ENCODE measurements at regions not wholly inside any gene's neighbourhood (a gene's known extent, or its start where the extent isn't known, plus 50 kb on each side); places are given as distances from the start of the nearest gene placed in this dataset.
A peak's percentile ranks its signal among the peaks of the same experiment; 100 is the strongest.
"Not testable (repeated sequence)": the region's sequence is repeated elsewhere in the genome, so short reads cannot be mapped to it uniquely, and the experiment has no call there.

DNA sequence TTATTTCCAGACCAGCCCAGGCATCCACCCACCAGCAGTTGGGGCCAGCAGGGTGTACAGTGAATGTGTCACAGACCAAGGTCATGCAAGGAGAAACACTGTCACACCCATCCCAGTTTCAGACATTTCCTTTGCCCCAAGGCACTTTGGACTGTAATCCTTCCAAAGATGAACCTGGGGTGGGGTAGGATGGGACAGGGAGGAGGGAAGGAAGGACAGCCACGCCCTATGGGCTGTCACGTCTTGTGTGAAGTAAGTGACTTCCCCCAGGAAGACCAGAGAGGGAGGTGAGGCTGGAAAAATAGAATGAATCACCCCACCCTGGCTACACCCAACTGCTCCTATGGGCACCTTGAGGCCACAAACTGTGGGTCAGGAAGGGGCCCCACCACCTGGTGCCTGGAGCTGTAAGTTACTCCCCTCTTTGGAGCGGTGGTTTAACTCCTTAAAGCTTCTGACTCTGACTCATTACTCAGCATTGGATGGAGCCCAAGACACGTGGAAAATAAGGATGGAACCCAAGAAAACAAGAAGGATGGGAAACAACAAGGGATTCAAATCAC lies 349.9 kb upstream of the KLF3 start:
- FAIRE-seq = no peak

DNA sequence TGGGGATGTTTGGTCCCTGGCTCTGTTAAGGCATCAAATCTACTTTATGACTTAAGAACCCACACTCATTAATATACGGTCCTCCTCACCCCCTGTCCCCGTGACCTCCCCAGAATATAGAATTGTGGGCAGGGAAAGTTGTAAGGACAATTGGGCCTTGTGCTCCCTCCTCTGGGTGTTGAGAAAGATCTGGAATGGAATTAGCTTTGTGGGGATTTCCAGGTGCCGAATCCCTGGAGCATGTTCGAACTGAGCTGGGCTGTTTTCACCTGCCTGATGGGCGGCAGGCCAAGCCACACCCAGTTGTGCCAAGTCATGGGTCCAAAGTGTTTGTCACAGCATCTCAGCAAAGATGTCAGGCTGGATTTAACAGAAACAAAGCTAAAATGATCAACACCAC lies 349.3 kb upstream of the KLF3 start:
- FAIRE-seq = no peak

DNA sequence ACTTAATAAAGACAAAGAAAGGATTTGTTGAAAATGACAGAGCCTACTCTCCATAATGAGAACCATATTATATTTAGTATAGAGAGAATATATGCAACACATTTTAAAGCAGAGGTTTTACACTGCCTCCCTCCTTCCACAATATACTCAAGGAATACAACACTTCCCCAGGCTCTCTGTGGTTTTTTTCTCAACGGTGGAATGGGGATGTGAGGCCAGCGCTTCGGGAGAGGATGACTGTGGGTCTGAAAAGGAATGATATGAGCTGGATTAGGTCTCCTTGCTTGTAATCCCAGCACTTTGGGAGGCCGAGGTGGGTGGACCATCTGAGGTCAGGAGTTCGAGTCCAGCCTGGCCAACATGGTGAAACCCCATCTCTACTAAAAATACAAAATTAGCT lies 348.7 kb upstream of the KLF3 start:
- FAIRE-seq = no peak

DNA sequence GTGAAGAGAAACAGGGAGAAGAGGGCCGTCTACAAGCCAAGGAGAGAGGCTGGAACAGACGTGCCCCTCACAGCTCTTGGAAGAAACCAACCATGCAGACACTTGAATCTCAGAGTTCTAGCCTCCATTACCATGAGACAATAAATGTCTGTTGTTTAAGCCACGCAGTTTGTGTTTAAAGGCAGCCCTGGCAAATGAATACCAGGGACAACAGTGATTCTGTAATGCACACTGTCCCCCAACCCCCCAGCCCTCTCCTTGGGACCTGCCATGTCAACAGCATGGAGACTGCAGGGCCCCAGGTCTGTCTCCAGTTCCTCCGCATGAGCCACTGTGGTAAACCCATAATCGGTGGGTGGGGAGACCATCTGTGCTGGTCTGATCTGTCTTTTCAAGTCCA lies 348.0 kb upstream of the KLF3 start:
- FAIRE-seq = no peak

DNA sequence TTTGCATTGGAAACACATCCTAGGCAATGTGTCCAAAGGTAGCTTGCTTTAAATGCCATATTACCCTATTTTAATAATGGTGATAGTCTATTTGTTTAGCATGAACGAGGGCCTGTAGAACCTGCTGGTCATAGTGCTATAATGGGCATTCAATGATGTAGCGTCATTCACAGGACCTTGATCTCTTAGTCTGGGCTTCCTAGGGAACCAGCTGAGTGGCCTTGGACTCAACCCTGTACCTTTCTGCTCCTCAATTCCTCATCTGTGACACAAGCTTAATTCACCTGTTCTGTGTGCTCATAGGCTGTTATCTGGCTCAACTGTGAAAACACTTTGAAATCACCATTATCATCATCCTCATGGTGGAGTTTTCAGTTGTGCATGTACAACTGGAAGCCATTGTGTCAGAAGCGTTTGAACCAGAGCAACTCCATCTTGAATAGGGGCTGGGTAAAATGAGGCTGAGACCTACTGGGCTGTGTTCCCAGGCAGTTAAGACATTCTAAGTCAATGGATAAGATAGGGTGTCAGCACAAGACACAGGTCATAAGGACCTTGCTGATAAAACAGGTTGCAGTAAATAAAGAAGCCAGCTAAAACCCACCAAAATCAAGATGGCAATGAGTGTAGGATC lies 346.8 kb upstream of the KLF3 start:
- no peak for FAIRE-seq

DNA sequence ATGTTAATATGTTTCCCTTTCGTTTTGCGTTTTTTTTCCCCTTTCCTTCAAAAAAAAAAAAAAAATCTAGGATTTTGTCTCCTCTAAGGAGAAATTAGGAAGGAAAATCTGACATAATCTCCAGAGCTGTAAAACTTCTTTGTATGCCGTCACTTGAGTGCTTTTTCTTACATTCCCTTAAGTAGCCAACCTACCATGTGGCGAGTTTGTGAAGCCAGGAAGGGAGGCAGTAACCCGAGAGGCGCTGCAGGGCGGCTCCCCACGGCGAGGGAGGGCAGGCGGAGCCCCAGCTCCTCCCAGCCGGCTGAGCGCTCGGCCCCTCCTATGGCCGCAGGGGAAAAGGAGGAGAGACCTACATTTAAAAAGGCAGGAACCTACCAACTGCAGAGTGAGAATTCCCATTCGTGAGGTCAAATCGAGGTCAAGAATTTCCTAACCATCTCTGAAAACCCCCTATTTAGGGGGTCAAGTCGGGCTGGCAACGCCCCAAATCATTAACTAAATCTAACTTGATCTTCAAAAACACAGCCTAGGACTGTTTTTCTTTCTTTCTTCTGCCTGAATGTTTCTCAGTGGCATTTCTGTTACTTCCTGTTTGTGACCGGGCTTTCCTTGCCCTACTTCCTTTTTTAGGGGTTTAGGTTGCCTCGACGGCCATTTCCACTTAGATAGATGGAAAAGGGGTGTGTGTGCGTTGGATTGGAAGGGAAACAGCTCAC lies 345.1 kb upstream of the KLF3 start:
- peak; percentile 27 for FAIRE-seq

DNA sequence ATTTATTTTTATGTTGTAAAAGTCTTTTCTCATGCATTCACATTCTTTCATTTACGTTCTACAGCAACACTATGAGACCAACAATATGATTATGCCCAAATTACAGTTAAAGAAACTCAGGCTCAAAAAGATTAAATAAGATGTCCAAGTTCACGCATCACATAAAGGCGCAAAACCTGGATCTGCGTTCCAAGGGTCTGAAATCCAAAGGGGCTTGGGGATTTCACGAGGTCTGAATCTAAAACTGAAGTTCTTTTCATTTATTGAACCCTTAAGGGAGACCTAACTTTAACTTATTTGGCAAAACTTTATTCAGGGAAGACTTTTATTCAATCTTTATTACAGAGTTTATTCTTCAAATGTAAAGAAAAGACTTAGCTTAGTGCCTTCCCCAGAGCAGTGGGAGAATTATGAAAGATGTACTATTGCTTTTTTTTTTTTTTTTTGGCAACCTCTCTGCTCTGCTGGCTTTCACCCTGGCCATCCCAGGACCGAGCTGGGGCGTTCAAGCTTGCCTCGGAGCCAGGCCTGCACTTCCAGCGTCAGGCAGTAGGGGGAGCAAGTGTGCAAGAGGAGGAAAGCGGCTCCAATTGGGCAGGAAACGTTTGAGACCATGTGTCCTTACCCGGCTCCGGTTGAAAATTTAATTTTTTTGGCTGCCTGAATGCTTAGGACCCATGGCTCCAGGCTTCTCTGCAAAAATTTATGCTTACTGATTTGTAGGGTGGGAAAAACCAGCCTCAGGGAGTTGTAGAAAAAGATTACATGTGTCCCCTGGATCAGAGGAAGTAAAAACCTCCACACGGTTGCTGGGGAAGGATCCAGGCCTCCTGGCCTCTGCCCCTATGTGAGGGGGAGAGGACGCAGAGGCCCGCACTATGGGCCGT lies 344.3 kb upstream of the KLF3 start:
- no peak for FAIRE-seq

DNA sequence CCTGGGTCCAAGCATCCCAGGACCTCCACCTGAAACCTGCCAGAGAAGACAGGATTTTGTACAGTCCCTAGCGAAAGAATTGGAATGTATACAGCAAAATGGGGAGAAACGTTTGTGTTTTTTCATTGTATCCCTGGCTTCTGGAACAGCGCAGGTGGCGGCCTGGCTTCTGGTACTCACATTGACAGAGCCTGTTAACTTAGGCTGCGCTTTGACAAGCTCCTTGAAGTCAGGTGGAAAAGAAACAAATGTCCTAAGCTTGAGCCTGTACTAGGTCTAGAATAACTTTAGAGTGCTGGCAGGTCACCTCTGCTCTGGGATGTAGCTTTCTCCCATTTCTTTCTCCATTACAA lies 343.7 kb upstream of the KLF3 start:
- FAIRE-seq = no peak

DNA sequence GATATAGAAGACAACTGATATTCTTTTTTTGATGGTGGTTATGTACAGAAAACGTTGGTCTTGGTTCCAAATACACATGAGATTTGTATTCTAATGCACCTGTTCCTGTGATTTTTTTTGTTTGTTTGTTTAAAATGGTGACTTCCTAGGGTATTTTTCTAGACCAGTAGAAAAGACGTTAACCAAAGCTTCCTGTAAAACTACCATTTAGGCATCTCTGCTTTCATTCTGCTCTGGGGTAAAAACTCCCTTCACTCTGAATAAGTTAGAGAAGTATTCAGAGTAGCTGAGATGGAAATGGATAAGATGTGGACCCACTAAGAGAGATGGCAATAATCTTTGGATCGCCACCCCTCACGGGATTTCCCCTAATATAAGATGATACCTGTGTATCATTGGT lies 343.2 kb upstream of the KLF3 start:
- FAIRE-seq = no peak

DNA sequence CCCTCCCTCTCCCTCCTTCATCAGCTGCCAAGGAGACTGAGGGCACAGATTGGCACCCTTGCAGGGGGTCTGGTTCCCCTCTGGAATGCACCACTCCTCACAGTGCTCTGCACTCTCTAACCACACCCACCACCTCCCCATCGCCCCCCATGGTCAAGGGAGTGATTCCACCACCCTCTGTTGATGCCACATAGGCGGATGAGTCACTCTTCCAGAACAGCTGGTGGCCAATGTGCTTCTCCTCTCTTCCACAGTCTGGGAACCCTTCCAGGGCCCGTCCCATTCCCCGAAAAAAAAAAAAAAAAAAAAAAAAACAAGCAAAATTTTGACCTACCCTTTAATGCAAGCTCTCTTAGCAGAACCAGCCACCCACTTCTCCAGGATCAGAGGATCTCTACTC lies 341.3 kb upstream of the KLF3 start:
- FAIRE-seq = no peak

DNA sequence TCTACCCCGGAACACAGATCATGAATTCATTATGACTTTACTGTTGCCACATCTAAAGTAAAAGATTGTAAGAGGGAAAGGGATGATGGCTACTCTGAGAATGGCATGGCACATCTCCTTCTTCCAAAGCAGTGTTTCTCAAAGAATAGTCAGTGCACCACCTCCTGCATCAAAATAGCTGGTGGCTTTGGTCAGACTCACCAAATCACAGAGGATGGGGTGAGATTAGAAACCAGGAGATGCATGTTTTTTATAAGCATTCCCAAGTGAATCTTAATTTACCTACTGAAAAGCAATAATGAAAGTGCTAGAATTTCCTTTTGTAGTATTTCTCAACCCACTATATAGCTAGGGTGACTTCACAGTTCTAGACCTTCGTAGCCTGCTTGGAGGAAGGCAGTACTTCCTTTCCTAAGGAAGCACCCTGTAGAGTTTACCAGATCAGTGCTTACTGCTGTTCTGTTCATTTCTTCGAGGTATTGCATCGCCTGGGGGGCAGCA lies 340.8 kb upstream of the KLF3 start:
- FAIRE-seq = no peak

DNA sequence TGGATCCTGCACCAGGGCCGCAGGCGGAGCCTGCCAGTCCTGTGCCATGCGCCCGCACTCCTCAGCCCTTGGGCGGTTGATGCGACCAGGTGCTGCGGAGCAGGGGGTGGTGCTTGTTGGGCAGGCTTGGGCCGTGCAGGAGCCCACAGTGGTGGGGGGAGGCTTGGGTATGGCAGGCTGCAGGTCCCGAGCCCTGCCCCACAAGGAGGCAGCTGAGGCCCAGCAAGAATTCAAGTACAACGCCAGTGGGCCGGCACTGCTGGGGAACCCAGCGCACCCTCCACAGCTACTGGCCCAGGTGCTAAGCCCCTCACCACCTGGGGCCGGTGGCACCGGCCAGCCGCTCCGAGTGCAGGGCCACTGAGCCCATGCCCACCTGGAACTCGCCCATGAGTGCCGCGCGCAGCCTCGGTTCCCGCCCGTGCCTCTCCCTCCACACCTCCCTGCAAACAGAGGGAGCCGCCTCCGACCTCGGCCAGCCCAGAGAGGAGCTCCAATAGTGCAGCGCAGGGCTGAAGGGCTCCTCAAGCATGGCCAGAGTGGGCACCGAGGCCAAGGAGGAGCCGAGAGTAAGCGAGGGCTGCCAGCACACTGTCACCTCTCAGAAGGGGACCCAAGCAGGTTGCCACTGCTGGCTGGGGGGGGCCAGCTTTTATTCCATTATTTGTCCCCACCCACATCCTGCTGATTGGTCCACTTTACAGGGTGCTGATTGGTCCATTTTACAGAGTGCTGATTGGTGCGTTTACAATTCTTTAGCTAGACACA lies 339.0 kb upstream of the KLF3 start:
- FAIRE-seq = no peak

DNA sequence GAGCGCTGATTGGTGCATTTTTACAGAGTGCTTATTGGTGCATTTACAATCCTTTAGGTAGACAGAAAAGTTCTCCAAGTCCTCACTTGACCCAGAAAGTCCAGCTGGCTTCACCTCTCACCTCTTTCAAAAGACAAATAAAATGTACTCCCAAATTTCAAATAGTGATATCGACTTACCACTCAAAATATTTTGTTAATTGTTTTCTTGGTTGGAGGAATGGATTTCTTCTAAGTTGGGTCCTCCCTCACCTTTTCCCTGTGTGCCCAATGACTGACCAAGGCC lies 338.4 kb upstream of the KLF3 start:
- no peak for FAIRE-seq

DNA sequence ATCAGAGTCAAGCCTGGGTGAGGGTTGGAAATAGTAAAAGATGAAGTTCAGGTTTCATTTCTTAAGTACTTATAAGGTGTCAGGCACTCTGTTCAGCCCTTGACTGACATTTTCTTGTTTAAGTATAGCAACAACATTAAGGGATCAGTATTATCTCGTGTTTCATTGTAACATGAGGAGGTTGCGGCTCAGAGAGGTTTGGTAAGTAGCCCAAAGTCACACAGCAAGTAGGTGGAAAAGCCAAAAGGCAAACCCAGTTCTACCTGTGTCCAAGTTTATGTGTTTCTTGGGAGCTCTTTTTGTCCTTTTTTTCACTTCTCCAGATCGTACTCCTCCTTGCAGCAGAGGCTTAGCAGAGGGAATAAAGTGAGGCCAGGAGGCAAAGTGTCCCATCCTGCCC lies 337.5 kb upstream of the KLF3 start:
- FAIRE-seq = no peak

DNA sequence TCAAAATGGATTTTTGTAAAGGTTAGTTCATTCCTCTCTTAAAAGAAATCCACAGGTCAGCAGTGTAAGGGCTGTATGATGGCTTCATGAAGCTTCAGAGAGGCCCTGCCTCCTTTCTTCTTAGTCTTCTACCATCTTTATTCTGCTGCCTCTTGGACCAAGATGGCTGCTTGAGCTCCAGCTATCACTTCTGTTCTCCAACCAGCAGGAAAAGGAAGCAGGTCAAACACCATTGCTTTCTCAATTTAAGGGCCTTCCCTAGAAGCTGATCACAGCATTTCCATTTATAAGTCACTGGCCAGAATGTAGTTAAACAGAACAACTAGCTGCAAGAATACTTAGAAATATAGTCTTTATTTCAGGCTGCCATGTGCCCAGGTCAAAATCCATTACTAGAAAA lies 336.8 kb upstream of the KLF3 start:
- no peak for FAIRE-seq

DNA sequence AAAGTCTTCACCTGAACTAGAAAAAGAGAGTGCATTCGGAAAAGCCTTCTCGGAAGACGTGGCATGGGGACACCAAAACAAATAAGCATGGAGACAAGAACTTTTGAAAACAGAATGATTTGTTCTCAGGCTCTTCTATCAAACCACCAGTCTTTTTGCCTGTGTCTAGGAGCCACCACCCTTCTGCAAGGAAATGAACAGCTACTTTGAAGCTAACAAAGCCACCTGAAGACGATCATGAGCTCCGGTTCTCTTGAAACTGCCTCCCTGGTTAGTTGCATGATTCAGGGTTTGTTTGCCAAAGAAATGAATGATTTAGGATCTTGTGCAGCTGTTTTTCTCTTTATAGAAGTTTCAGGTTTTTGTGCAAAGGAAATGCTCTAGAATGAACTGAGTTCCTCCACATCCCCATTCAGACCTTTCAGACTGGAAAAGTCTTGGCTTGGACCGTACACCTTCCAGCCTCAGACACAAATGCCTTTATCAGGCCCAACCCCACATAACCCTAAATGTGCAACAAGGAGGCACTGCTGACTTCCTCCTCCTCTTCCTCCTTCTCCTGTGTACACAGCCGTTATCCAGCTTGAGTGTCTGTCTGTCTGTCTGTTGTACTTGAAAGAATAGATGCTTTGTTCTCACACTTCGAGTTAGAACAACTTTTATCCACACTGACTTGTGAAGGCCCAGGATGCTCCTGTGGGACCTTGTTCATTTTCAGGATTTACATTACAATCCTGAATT lies 334.8 kb upstream of the KLF3 start:
- no peak for FAIRE-seq

DNA sequence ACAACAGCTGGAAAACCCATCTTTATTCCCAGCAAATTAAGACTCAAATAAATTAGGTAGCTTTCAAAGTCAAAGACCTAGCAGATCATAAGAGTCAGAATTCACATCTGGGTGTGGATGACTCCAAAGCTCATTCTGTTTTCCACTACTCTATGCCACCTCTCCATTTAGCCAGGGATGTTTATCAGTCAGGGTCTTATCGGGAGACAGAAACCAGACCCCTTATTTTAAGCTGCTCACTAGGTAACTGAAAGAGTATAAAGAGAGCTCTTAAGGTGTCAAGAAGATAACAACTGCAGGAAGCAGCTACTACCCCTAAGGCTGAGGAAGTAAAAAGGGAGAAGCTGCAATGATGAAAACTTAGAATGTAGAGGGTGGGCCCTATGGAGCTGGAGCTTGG lies 333.7 kb upstream of the KLF3 start:
- no peak for FAIRE-seq

DNA sequence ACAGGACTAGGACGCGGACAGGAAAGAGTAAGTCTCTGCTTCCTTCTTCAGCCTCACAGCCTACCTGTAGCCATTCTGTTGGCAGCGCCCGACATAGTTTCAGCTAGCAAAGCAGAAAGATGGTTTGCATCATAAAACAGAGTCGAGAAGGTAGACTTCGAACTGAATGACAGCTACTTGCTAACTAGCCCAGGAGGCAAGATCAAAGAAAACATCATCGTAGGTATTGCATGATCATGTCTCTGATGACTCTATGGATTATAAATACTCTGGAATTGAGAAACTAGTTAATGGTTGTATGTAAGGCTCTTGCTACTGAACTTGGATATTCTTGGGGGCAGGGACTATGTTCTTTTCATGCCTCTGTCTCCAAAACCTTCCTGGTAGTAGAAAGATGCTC lies 333.1 kb upstream of the KLF3 start:
- no peak for FAIRE-seq

DNA sequence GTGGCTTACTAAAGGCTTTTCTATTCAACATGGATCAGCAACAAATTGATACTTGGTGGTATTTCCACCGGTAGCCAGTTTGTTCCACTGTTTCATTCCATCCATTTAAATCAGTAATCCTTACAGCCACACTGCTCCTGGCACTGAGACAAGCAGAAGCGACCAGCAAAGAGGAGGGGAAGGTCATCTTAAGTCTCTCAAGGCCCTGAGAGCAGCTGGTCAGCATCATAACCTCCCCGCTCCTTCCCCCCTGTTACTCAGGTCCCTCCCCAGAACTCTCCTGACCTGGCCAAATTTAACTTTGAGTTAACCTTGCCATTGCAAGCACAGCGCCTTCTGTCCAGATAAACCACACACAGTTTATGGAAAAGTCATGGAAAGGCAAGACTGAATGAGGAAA lies 331.3 kb upstream of the KLF3 start:
- no peak for FAIRE-seq

DNA sequence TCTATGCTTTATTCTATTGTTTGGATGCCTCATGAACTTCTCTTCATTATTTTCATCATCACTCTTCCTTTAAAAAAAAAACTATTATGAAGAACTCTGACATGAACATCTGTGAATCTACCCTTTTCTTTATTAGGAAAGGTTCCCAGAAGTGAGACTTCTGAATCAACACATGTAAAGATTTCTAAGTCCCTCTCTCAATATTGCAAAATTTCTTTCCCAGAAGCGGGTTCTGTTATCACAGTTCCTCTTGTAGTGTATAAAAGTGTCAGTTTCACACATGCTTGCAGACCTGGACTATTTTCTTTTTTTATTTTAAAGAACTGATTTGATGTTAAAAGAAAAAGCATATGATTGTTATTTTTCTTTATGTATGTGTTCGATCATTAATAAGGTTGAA lies 330.8 kb upstream of the KLF3 start:
- no peak for FAIRE-seq

DNA sequence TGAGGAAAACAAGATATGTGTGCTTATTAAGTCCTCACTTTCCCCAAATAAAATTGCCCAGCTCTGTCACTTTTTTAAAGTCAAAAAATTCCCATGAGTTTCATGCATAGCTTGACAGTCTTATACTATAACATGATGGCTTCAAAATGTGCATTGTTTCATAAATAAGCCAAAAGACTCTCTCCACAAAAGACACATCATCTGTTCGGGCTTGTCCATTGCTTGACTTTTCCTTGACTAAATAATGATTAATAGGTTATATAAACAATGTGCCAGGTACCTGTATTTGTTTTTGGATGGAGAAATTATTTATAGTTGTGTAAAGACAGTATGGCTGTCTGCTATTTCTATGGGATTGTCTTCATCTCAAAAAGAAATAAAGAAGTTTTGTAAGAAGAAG lies 329.2 kb upstream of the KLF3 start:
- FAIRE-seq = no peak

DNA sequence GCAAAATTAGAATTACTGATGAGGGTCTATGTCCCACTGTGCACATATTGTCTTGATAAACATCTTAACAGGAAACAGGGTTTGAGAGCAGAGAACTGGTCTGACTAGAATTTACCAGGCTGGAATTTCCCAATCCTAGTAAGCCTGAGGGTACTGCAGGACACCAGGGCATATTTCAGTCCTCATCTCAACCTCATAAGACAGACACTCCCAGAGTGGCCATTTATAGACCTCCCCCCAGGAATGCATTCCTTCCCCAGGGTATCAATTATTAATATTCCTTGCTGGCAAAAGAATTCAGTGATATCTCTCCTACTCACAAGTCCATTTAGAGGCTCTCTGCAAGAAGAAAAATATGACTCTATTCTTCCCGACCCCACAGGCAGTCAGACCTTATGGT lies 325.1 kb upstream of the KLF3 start:
- FAIRE-seq = not testable (repeated sequence)
